Right kidney (tissue), 1 donor: ENCODE measurements at regions not wholly inside any gene's neighbourhood (a gene's known extent, or its start where the extent isn't known, plus 50 kb on each side); places are given as distances from the start of the nearest gene placed in this dataset.
"Not testable (repeated sequence)": the region's sequence is repeated elsewhere in the genome, so short reads cannot be mapped to it uniquely, and the experiment has no call there.

Source experiments
- DNase-seq: peaks from one replicate; pipeline ENCODE4 v3.0.0-alpha.2; 2016

DNA sequence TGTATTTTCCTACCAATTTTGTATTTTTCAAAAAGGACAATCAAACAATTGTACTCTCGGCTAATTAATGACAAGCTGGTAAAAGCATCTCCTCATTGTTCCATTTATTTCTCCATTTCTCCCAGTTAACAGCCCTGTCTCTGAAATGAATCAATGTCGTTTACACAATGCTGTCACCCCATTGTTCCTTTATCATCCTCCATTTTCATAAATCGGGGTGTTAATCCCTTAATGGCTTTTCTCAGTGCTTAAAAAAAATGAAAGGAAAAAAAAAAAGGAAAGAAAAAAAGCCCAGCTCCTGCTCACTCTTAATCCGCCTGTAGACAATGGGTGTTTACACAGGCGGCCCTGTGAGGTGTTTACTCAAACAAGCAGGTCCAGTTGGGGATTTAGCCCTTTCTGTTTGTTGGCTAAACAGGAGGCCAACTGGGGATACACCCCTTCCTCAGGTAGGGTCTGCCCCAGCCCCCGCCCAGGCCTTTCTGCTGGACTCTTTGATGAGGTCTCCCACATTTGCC lies 86.8 kb upstream of the SALL1 start:
- no peak for DNase-seq

DNA sequence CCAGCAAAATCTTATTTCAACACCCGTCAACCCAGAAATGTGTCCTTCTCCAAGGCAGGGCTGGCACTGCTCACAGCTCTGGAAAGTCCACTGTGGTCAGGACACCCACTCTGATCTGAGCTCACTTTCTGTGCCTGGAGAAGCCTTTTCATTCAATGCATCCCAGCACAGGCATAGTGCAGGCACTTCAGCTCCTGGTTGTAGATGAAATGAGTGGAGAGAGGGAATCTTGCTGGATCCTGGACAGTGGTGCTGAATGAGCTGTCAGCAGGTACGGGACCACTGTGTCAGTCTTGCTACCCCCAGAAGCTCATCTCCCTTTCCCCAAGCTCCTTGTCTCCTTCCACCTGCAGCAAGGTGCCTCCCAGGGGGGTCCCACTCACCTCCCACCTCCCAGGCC lies 86.1 kb upstream of the SALL1 start:
- no peak for DNase-seq

DNA sequence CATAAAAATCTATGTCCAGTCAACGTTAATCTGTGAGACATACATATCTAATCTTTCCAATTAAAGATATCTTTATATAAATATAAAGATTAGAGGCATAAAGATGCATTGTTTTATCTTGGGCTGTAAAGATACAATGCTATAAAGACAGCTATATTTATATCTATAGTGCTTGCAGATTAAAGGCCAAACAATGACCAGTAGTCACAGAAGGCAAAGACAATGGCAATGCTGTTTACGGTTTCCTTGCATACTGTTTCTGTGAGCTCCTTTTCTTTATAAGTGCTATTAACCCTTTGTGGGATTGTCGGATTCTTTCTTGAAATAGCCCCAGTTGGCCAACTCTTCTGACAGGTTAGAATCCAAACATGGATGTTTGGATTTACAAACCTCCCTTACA lies 85.5 kb upstream of the SALL1 start:
- no peak for DNase-seq

GRCh38 chr16:51231702-51232101 lies 80.6 kb upstream of the SALL1 start:
- DNase-seq = no peak

DNA sequence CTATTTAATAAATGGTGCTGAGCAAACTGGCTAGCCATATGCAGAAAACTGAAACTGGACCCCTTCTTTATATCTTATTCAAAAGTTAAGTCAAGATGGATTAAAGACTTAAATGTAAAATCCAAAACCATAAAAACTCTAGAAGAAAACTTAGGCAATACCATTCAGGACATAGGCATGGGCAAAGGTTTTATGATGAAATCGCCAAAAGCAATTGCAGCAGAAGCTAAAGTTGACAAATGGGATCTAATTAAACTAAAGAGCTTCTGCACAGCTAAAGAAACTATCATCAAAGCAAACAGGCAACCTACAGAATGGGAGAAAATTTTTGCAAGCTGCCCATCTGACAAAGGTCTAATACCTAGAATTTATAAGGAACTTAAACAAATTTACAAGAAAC lies 79.0 kb upstream of the SALL1 start:
- DNase-seq = not testable (repeated sequence)

DNA sequence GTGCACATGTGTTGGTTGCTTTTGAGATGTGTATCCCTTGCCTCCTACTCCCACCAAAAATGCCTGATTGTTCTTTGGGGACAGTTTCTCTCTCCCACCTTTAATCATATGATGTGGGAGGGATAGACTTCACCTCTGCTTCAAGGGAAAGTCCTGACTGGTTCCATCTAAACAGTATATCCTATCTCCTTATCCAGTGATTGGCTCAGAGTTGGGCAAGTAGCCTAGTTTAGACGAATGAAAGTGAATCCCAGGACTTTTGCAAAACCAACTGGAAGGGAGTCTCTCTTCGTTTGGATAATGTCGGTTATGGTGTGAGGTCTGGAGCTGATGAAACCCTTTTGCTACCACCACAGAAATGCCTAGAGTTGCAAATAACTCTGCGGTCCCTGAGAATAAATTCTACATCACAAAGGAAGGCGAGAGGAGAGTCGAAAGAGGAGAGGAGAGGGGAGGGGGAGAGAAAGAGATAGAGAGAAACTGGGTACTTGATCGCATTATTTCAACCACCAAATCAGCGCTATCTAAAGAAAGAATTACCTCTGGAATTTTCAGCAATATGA lies 77.1 kb upstream of the SALL1 start:
- no peak for DNase-seq

- no peak for DNase-seq
Measured at GRCh38 chr16:51225878-51226277, 74.8 kb upstream of the SALL1 start.

GRCh38 chr16:51224317-51224716 lies 73.2 kb upstream of the SALL1 start:
- no peak for DNase-seq

- no peak for DNase-seq
Measured at GRCh38 chr16:51222016-51222415, 70.9 kb upstream of the SALL1 start.

- no peak for DNase-seq
Measured at GRCh38 chr16:51211148-51211547, 60.1 kb upstream of the SALL1 start.

DNA sequence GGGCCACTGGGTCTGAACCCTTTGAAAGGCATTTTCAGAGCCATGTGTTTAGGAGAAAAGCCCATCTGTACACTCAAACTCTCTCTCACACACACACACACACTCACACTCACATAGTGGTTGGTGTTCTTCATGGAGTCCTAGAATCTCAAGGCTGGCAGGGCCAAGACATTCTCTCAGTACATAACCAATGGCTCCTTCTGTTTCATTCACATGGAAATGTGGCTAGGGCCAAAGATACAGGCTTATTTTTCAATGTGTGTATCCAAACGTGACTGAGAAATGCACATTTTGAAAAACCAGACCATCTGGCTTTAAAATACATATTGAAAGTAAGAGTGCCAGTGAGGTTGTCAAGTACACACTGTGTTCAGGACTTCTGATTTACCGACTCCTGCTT lies 59.0 kb upstream of the SALL1 start:
- no peak for DNase-seq

GRCh38 chr16:51201604-51202003 lies 50.5 kb upstream of the SALL1 start:
- no peak for DNase-seq
